ENCODE measurements at regions not wholly inside any gene's neighbourhood (a gene's known extent, or its start where the extent isn't known, plus 50 kb on each side); places are given as distances from the start of the nearest gene placed in this dataset.

DNA sequence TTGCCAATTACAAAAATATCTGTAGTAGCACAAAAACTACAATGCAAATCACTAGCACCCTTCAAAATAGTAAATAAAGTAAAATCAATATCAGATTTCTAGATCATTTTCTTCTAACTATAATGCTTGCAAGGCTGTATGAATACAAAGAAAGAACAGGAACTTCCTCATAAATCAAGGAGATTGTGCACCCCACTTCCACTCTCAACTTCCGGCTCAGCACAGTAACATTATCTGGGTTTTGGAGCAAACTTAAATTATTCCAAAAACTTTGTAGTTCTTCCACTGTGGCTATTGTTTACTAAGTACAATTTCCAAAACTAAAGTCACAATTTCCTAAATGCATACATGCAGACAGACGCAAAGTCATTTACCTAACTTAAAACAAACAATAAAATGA, 778.3 kb upstream of the SLC10A2 start:
- TF ChIP-seq, protein P1, sequence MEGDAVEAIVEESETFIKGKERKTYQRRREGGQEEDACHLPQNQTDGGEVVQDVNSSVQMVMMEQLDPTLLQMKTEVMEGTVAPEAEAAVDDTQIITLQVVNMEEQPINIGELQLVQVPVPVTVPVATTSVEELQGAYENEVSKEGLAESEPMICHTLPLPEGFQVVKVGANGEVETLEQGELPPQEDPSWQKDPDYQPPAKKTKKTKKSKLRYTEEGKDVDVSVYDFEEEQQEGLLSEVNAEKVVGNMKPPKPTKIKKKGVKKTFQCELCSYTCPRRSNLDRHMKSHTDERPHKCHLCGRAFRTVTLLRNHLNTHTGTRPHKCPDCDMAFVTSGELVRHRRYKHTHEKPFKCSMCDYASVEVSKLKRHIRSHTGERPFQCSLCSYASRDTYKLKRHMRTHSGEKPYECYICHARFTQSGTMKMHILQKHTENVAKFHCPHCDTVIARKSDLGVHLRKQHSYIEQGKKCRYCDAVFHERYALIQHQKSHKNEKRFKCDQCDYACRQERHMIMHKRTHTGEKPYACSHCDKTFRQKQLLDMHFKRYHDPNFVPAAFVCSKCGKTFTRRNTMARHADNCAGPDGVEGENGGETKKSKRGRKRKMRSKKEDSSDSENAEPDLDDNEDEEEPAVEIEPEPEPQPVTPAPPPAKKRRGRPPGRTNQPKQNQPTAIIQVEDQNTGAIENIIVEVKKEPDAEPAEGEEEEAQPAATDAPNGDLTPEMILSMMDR (IDR thresholded peaks at IDR 0.05; ENCODE audit: borderline replicate concordance, extremely low read depth, low read length, poor library complexity, severe bottlenecking) = no peak
- TF ChIP-seq EZH2 (IDR thresholded peaks at IDR 0.05; ENCODE audit: borderline replicate concordance, low read depth, low read length, severe bottlenecking) = no peak
- H3K4me3 ChIP-seq (ENCODE audit: low read depth in 1 of 2, low read length in 2 of 2) = no peak overlapping the region
- no peaks in the 10 kb centered on the region for H3K27me3 ChIP-seq (ENCODE audit: insufficient read depth, low read length, poor library complexity)
- H3K4me2 ChIP-seq (ENCODE audit: insufficient read depth, low read length) = no peak overlapping the region
- H3K4me1 ChIP-seq (ENCODE audit: insufficient read depth, low read length) = no peaks in the 10 kb centered on the region
- no peaks in the 10 kb centered on the region for H3K9me3 ChIP-seq (ENCODE audit: insufficient read depth, low read length, severe bottlenecking)
- H2AFZ ChIP-seq (ENCODE audit: low read depth, low read length) = no peak overlapping the region
- H4K20me1 ChIP-seq (ENCODE audit: insufficient read depth, low read length) = no peaks in the 10 kb centered on the region
- no peak for DNase-seq
- no peaks in the 10 kb centered on the region for H3K36me3 ChIP-seq (ENCODE audit: insufficient read depth, low read length)
- no peak for ATAC-seq (ENCODE audit: insufficient read depth, low read depth)
- H3K9ac ChIP-seq (ENCODE audit: low read depth, low read length) = no peak overlapping the region
- no peaks in the 10 kb centered on the region for H3K79me2 ChIP-seq (ENCODE audit: insufficient read depth, low read length)
- no peak overlapping the region for H3K27ac ChIP-seq (ENCODE audit: low read length)

DNA sequence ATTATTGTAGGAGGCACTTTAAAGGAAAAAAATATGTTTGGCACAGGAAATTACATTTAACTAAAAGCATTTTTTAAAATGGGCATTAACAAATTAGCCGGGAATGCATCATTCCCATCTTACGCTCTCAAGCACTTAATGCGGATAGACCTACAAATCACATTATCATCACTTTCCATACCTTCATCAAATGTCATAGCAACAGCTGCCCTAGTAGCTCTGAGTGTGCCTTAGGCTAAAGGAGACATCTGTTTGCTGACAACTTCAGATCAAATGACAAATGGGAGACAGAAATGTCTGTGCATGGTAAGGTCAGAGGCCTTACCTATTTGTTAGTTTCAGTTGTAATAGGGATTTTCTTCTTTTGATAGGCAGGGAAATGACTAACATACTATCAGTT, 773.2 kb upstream of the SLC10A2 start:
- Histone ChIP-seq H2AFZ (ENCODE audit: low read depth, low read length) (no peak overlapping the region), H4K20me1 (ENCODE audit: insufficient read depth, low read length) (no peaks in the 10 kb centered on the region), H3K79me2 (ENCODE audit: insufficient read depth, low read length) (no peaks in the 10 kb centered on the region), H3K4me3 (ENCODE audit: low read depth in 1 of 2, low read length in 2 of 2) (no peak overlapping the region), H3K9me3 (ENCODE audit: insufficient read depth, low read length, severe bottlenecking) (no peaks in the 10 kb centered on the region), H3K27me3 (ENCODE audit: insufficient read depth, low read length, poor library complexity) (no peaks in the 10 kb centered on the region), H3K4me2 (ENCODE audit: insufficient read depth, low read length) (no peak overlapping the region), H3K36me3 (ENCODE audit: insufficient read depth, low read length) (no peaks in the 10 kb centered on the region), H3K9ac (ENCODE audit: low read depth, low read length) (no peak overlapping the region), H3K4me1 (ENCODE audit: insufficient read depth, low read length) (no peaks in the 10 kb centered on the region), H3K27ac (ENCODE audit: low read length) (no peak overlapping the region)
- TF ChIP-seq EZH2 (IDR thresholded peaks at IDR 0.05; ENCODE audit: borderline replicate concordance, low read depth, low read length, severe bottlenecking) = no peak
- TF ChIP-seq, protein P1 (IDR thresholded peaks at IDR 0.05; ENCODE audit: borderline replicate concordance, extremely low read depth, low read length, poor library complexity, severe bottlenecking) = no peak
- no peak for ATAC-seq (ENCODE audit: insufficient read depth, low read depth)
- no peak for DNase-seq

GRCh38 chr13:103835052-103835451, 768.8 kb upstream of the SLC10A2 start:
- no peaks in the 10 kb centered on the region for H3K36me3 ChIP-seq (ENCODE audit: insufficient read depth, low read length)
- H3K9ac ChIP-seq (ENCODE audit: low read depth, low read length) = no peak overlapping the region
- DNase-seq (no peak), ATAC-seq (ENCODE audit: insufficient read depth, low read depth) (no peak)
- H3K4me2 ChIP-seq (ENCODE audit: insufficient read depth, low read length) = no peak overlapping the region
- H2AFZ ChIP-seq (ENCODE audit: low read depth, low read length) = no peak overlapping the region
- H3K4me1 ChIP-seq (ENCODE audit: insufficient read depth, low read length) = no peaks in the 10 kb centered on the region
- H3K27ac ChIP-seq (ENCODE audit: low read length) = no peak overlapping the region
- H3K9me3 ChIP-seq (ENCODE audit: insufficient read depth, low read length, severe bottlenecking) = no peaks in the 10 kb centered on the region
- no peaks in the 10 kb centered on the region for H3K27me3 ChIP-seq (ENCODE audit: insufficient read depth, low read length, poor library complexity)
- H3K79me2 ChIP-seq (ENCODE audit: insufficient read depth, low read length) = no peaks in the 10 kb centered on the region
- H4K20me1 ChIP-seq (ENCODE audit: insufficient read depth, low read length) = no peaks in the 10 kb centered on the region
- no peak for TF ChIP-seq EZH2 (IDR thresholded peaks at IDR 0.05; ENCODE audit: borderline replicate concordance, low read depth, low read length, severe bottlenecking)
- TF ChIP-seq, protein P1 (IDR thresholded peaks at IDR 0.05; ENCODE audit: borderline replicate concordance, extremely low read depth, low read length, poor library complexity, severe bottlenecking) = no peak
- no peak overlapping the region for H3K4me3 ChIP-seq (ENCODE audit: low read depth in 1 of 2, low read length in 2 of 2)

DNA sequence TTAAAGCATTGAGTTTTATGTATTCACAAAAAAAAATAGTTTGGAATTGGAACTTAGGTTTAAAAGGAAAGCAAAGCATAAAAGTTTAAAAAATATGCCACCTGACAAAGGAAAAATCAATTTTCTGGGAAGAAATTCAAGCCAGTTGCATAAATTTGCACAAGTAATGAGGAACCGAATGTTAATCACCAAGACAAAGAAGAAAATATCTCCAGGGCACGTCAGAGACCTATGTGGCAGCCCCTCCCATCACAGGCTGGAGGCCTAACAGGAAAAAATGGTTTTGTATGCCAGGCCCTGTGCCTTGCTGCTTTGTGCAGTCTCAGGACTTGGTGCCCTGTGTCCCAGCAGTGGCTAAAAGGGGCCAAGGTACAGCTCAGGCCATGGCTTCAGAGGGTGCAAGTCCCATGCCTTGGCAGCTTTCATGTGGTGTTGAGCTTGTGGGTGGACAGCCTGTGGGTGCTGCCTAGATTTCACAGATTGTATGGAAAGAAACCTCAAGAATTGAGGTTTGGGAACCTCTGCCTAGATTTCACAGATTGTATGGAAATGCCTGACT, 767.2 kb upstream of the SLC10A2 start:
- DNase-seq (no peak), ATAC-seq (ENCODE audit: insufficient read depth, low read depth) (no peak)

More for the DNA sequence above, 767.2 kb upstream of the SLC10A2 start:
- Histone ChIP-seq H3K9ac (ENCODE audit: low read depth, low read length) (no peak overlapping the region), H3K4me1 (ENCODE audit: insufficient read depth, low read length) (no peaks in the 10 kb centered on the region), H3K36me3 (ENCODE audit: insufficient read depth, low read length) (no peaks in the 10 kb centered on the region), H4K20me1 (ENCODE audit: insufficient read depth, low read length) (no peaks in the 10 kb centered on the region), H3K4me3 (ENCODE audit: low read depth in 1 of 2, low read length in 2 of 2) (no peak overlapping the region), H3K9me3 (ENCODE audit: insufficient read depth, low read length, severe bottlenecking) (no peaks in the 10 kb centered on the region), H3K4me2 (ENCODE audit: insufficient read depth, low read length) (no peak overlapping the region), H3K27me3 (ENCODE audit: insufficient read depth, low read length, poor library complexity) (no peaks in the 10 kb centered on the region), H3K79me2 (ENCODE audit: insufficient read depth, low read length) (no peaks in the 10 kb centered on the region), H3K27ac (ENCODE audit: low read length) (no peak overlapping the region), H2AFZ (ENCODE audit: low read depth, low read length) (no peak overlapping the region)
- TF ChIP-seq, protein P1 (IDR thresholded peaks at IDR 0.05; ENCODE audit: borderline replicate concordance, extremely low read depth, low read length, poor library complexity, severe bottlenecking) = no peak
- TF ChIP-seq EZH2 (IDR thresholded peaks at IDR 0.05; ENCODE audit: borderline replicate concordance, low read depth, low read length, severe bottlenecking) = no peak
